GM23248 (cell line): ENCODE measurements at regions not wholly inside any gene's neighbourhood (a gene's known extent, or its start where the extent isn't known, plus 50 kb on each side); places are given as distances from the start of the nearest gene placed in this dataset.

ENCODE experiments used
- EZH2 ChIP-seq: fragments of 200-600 bp; sonication (generic); IDR thresholded peaks from 2 replicates; pipeline ENCODE4 v1.6.1; 2018; ENCODE audit warnings: antibody characterized with exemption, mild to moderate bottlenecking; ENCODE audit not compliant: insufficient read depth, poor library complexity, severe bottlenecking
- EZH2phosphoT487 ChIP-seq: fragments of 200-600 bp; sonication (generic); IDR thresholded peaks from 2 replicates; pipeline ENCODE4 v1.6.1; 2018; ENCODE audit warnings: antibody characterized with exemption, moderate library complexity, mild to moderate bottlenecking, low read depth; ENCODE audit not compliant: insufficient read depth

GRCh38 chr1:230545181-230545580 is 97.1 kb upstream of the COG2 start:
- TF ChIP-seq EZH2phosphoT487 (no peak), EZH2 (no peak)
